ENCODE measurements at regions not wholly inside any gene's neighbourhood (a gene's known extent, or its start where the extent isn't known, plus 50 kb on each side); places are given as distances from the start of the nearest gene placed in this dataset.
"Not testable (repeated sequence)": the region's sequence is repeated elsewhere in the genome, so short reads cannot be mapped to it uniquely, and the experiment has no call there.

DNA sequence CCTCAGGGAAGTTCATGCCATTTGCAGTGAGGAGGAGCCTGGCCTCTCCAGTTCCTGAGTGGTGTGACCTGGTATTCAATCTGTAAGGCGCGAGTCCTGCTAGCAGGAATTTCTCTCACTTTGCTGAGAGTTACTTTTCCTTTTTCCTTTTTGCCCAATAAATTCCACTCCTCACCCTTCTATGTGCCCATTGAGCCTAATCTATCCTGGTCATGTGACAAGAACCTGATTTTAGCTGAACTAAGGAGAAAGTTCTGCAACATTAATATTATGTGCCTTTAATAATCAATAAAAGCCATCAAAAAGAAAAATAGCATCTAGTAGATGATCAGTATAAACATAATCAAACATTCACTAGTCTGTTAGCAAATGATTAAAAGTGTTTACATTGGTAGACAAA is 136.1 kb upstream of the POGK start:
- in situ Hi-C loops (cut with HindIII; ENCODE audit: low pct_ligation_motif_present, low pct_unique_long_range_greater_than_20kb, low sequenced_read_pairs) = no loop called here

DNA sequence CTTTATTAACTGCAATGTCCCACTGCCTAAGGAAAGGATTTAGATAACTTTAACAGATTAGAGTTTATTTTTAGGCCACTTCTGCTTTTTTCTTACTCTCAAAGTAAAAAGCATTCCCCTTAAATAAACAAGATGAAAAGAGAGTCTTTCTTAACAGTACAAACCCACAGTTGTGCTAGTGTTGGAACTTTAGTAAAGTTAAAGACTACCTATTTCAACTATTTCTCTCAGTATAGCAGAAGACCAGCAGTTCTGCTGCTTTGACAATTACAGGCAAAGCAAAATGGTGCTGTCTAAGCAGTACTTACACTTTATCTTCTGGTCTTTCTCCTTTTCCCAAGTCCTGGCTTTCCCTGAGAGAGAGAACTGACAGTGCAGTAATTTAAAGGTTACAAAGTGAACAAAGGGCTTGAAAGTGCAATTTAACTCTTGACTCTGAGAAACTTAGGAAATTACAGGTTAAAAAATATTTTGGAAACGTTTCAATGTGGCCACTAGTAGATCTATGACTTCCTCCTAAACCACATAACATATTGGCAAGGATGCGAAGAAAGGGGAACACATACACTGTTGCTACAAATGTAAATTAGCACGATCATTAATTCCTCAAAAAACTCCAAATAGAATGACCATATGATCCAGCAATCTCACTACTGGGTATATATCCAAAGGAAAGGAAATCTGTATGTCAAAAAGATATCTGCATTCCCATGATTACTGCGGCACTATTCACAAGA is 135.4 kb upstream of the POGK start:
- no peak for DNase-seq
- in situ Hi-C loops (cut with HindIII; ENCODE audit: low pct_ligation_motif_present, low pct_unique_long_range_greater_than_20kb, low sequenced_read_pairs) = no loop called here

More for the DNA sequence above, 136.1 kb upstream of the POGK start:
- no peak for DNase-seq

DNA sequence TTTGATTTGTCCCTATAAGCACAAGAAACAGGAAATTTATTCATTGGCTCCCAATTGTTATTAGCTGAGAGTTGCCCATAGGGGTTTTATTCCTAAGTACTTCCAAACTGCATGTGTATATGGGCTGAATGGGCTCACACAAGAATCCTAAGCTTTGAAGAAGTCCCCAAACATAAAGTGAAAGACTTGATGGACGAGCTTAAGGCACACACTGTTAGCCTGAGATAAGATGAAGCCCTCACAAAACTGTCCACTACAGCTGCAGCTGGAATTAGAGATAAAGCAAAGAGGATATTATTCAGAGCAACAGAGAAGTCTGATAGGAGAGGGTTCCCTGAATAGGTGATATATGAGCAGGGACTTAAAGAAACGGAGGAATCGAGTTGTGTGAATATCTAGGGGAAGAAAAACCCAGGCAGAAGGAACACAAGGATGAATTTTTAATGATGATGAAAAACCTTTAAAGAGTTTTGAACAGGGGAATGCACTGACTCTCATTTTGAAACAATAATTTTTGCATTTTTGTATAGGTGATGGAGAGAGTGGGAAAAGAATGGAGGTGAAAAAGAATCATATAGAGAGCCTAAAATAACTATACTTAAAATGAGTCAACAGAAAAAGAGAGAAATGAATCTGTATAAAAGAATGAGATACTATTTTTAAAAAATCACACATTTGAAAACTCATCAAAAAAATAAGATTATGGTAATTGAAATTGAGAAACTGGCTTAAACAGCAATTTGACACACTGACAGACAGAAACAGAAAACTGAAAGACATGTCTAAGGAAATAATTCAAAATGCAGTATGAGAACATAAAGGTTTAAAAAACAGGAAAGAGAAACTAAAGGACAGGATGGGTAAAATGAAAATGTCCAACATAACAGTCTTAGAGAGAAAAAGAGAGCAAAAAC is 133.6 kb upstream of the POGK start:
- no peak for DNase-seq
- in situ Hi-C loops (cut with HindIII; ENCODE audit: low pct_ligation_motif_present, low pct_unique_long_range_greater_than_20kb, low sequenced_read_pairs) = no loop called here

DNA sequence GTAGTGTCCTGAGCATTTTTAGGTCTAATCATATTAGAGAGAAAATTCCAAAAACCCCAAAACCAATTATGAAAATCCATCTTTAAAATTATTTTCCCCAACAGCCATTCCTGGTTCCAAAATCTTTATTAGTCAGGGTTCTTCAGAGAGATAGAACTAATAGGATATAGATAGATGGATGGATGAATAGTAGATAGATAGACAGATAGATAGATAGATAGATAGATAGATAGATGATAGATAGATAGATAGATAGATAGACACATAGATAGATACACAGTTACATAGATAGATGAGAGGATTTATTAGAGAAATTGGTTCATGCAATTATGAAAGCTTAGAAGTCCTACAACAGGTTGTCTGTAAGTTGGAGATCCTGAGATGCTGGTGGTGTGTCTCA is 122.7 kb upstream of the POGK start:
- DNase-seq = no peak
- in situ Hi-C loops (cut with HindIII; ENCODE audit: low pct_ligation_motif_present, low pct_unique_long_range_greater_than_20kb, low sequenced_read_pairs) = no loop called here

DNA sequence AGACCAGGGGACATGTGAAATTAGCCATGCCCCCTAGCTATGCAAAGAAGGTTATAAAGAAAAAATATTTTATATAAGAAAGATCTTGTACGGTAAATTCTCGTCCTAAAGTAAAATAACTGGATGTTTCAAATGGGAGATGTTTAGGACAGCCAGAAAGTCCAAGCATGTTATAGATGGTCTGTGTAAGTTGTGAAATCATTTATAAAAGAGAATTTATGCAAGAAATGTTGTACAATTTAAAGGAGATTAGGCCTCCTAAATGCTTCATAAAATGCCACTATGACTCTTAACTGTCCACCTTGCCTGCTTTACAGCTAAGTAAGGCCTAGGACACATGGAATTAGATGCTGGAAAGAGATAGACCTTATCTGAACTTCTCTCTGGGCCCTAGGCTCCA is 118.1 kb upstream of the POGK start:
- in situ Hi-C loops (cut with HindIII; ENCODE audit: low pct_ligation_motif_present, low pct_unique_long_range_greater_than_20kb, low sequenced_read_pairs) = no loop called here
- DNase-seq = no peak

DNA sequence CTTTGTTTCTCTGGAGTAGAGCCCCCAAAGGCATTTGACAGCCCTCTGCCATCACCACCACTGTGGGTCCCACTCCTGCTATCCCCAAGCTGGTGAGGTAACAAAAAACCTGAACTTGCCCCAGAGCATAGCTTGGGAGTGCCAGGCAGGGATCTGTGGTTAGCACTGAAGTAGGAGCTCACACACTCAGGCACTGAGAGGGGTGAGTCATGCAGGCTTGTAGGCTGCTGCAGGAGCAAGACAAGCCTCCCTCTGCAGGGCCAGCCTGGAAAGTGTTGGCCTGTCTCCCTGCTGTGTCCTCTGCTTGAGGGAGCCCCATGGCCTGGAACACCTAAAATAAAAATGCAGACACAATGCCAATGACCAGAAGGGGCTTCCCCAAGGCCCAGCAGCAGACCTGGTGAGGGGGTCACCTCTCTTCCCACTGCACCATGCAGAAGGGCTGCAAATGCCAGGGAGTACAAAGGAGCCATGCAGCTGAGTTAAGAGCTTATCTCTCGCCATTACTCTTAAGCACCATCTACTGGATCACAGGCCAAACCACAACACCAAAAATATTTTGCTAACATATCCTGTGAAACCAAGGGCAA is 108.9 kb upstream of the POGK start:
- peak; percentile 47 for DNase-seq
- in situ Hi-C loops (cut with HindIII; ENCODE audit: low pct_ligation_motif_present, low pct_unique_long_range_greater_than_20kb, low sequenced_read_pairs) = no loop called here

DNA sequence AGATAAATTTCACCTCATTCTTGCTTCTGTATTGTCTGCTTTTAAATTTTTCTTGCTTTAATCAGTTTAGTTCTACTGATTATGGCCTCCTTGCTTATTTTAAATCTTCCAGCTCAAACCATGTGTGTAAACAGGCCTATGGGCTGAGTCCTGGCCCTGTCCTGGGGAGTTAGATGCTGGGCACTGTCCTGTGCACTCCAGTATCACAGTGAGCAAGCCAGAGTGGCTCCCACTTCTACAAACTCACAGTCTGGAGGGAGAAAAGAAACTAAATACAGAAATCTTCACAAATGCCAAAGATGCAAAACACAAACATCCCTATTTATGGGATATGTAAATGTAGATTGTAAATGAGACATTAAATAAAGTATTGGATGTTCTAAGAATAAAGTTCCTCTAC is 101.1 kb upstream of the POGK start:
- DNase-seq = no peak
- in situ Hi-C loops (cut with HindIII; ENCODE audit: low pct_ligation_motif_present, low pct_unique_long_range_greater_than_20kb, low sequenced_read_pairs) = no loop called here

DNA sequence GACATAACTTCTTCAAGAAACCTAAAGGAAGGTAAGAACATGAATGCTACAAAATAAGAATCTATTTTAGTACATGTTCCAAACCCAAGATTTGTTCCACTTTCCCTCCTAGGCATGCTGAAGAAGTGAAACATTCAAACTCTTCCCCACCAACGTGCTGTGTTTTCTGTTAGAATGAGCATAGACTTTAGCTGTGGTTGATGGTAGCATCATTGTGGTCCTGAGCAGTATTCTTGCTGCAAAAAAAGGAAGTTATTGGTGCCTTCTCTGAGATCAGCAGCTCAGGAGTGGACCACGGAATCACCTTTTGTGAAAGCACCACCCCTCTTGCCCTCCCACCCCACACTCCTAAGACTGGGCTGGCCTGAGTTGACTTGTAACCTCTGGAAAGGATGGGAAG is 100.4 kb upstream of the POGK start:
- in situ Hi-C loops (cut with HindIII; ENCODE audit: low pct_ligation_motif_present, low pct_unique_long_range_greater_than_20kb, low sequenced_read_pairs) = no loop called here
- DNase-seq = no peak

DNA sequence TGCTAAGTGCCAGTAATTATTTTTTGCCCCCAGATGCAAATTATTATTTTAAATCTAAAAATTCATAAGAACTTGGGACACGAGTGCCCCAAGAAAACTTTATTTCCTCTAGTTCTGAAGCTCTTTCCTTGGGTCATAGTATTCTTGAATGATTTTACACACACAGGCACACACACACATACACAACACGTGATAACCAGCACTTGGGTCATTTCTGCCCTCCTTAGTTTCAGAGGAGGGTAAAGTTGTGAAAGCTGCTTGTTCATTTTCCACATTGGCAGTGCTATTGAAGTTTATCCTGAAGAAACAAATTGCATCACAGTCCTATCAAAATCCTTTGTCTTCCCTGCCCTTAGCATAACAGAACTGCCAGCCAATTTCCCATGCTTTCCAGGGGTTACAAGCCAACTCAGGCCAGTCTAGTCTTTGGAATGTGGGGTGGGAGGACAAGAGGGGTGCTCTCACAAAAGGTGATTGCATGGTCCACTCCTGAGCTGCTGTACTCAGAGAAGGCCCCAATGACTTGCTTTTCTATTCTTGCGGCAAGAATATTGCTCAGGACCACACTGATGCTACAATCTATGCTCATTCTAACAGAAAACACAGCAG is 98.5 kb upstream of the POGK start:
- DNase-seq = no peak
- in situ Hi-C loops (cut with HindIII; ENCODE audit: low pct_ligation_motif_present, low pct_unique_long_range_greater_than_20kb, low sequenced_read_pairs) = no loop called here

DNA sequence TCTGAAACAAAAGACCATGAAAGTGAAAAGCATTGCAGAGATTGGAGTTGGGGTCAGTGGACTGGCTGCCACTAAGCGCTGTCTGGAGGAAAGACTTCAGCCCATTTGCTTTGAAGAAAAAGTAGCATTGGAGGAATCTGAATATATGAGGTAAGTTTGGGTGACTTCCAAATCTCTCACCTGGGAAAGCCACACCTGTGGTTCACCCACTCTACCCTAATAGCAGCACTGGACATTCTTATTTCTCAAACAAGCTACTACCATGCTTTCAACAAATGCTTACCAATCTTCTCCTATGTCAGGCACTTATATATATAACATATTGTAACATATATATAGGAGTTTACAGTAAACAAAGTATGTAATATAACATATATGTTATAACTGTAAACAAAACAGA is 76.0 kb upstream of the POGK start:
- DNase-seq = no peak
- in situ Hi-C loops (cut with HindIII; ENCODE audit: low pct_ligation_motif_present, low pct_unique_long_range_greater_than_20kb, low sequenced_read_pairs) = no loop called here

DNA sequence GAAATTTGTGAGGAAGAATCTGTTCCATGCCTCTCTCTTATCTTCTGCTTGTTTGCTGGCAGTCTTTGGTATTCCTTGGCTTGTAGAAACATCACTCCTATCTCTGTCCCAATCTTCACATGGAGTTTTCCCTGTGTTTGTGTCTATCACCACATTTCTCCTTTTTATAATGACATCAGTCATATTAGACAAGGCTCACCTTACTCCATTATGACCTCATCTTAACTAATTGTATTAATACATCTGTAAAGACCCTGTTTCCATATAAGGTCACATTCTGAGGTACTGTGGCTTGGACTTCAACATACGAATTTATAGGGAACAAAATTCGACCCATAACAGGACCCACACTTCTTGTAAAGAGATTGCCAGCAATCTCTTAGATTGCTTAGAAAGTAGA is 72.3 kb upstream of the POGK start:
- in situ Hi-C loops (cut with HindIII; ENCODE audit: low pct_ligation_motif_present, low pct_unique_long_range_greater_than_20kb, low sequenced_read_pairs) = no loop called here
- DNase-seq = no peak

DNA sequence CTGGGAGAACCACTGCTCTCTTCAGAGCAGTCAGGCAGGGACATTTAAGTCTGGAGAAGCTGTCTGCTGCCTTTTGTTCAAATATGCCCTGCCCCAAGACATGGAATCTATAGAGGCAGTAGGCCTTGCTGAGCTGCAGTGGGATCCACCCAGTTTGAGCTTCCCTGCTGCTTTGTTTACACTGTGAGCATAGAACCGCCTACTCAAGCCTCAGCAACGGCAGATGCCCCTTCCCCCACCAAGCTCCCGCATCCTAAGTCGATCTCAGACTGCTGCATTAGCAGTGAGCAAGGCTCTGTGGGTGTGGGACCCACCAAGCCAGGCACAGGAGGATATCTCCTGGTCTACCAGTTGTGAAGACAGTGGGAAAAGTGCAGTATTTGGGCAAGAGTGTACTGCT is 54.6 kb upstream of the POGK start:
- DNase-seq; in situ Hi-C loops (cut with HindIII; ENCODE audit: low pct_ligation_motif_present, low pct_unique_long_range_greater_than_20kb, low sequenced_read_pairs): not testable (repeated sequence)

DNA sequence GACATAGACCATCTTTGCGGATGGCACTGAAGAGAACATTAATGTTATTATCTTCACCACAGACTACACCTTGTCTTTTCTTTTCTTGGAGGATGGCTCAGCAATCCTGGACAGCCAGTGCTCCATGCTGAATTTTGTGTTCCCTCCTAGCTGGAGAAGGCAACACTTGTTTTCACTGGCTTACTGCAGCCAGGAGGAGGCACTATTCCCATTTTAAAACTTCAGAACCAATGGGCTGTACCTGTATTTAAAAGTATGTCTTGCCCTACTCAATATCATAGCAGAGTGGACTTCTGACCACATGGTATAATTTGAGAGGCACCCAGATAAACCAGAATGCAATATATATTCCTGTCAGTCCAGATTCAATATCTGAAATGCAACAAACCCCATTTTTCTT is 53.3 kb upstream of the POGK start:
- in situ Hi-C loops (cut with HindIII; ENCODE audit: low pct_ligation_motif_present, low pct_unique_long_range_greater_than_20kb, low sequenced_read_pairs) = no loop called here
- peak; percentile 19 for DNase-seq

DNA sequence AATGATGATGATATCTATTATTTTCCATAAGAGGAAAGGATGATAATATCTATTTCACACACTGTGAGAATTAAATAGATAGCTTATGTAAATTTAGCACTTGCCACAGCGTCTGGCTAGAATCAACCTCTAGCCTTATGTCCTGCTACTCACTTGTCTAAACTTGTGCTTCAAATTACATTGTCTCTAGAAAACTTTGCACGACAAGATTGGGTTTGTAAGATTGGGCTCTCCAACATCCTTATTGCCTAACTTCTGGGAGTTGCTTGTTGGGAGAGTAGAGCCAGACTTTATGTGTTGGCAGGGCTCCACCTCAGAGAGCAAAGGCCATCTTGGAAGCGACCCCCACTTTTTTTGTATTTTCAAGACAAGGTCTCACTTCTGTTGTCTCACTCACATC is 50.0 kb upstream of the POGK start:
- in situ Hi-C loops (cut with HindIII; ENCODE audit: low pct_ligation_motif_present, low pct_unique_long_range_greater_than_20kb, low sequenced_read_pairs) = no loop called here
- no peak for DNase-seq

Data from ACHN (cell line).